Stimulated activated CD8-positive, alpha-beta memory T cell treated with anti-CD3 and anti-CD28 coated beads, Interleukin-7, amount 100 ng/mL, for 24 hours (primary cell): ENCODE measurements at regions not wholly inside any gene's neighbourhood (a gene's known extent, or its start where the extent isn't known, plus 50 kb on each side); places are given as distances from the start of the nearest gene placed in this dataset.
"Not testable (repeated sequence)": the region's sequence is repeated elsewhere in the genome, so short reads cannot be mapped to it uniquely, and the experiment has no call there.

Experiments used
- DNase-seq: peaks from one replicate; pipeline ENCODE4 v3.0.0-alpha.2; 2020; ENCODE audit warnings: low read depth

- DNase-seq: no peak
Measured at GRCh38 chr10:7108141-7108540, 302.7 kb downstream of the SFMBT2 start.

DNA sequence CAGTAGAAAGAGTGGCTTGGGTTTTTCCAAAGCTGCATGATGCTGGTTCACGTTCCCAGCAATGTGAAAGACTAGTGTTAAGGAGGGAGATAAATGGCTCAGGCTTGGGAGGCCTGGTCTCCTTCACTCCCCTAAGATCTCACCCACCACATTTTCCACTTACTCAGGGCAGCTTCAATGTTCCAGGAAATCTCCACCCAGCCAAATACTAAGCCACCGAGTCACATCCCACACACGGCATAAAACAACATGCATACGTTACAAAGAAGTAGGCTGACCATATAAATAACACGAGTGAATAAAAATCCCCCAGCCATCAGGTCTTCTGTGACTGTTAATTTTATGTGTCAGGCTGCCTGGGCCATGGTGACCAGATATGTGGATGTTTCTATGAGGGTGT is 303.5 kb downstream of the SFMBT2 start:
- DNase-seq: no peak

DNA sequence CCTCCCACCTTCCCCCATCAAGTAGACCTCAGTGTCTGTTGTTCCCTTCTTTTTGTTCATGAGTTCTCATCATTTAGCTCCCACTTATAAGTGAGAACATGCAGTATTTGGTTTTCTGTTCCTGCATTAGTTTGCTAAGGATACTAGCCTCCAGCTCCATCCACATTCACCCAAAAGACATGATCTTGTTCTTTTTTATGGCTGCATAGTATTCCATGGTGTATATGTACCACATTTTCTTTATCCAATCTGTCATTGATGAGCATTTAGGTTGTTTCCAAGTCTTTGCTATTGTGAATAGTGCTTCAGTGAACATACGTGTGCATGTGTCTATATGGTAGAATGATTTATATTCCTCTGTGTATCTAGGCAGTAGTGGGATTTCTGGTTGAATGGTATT is 306.5 kb downstream of the SFMBT2 start:
- not testable (repeated sequence) for DNase-seq

DNA sequence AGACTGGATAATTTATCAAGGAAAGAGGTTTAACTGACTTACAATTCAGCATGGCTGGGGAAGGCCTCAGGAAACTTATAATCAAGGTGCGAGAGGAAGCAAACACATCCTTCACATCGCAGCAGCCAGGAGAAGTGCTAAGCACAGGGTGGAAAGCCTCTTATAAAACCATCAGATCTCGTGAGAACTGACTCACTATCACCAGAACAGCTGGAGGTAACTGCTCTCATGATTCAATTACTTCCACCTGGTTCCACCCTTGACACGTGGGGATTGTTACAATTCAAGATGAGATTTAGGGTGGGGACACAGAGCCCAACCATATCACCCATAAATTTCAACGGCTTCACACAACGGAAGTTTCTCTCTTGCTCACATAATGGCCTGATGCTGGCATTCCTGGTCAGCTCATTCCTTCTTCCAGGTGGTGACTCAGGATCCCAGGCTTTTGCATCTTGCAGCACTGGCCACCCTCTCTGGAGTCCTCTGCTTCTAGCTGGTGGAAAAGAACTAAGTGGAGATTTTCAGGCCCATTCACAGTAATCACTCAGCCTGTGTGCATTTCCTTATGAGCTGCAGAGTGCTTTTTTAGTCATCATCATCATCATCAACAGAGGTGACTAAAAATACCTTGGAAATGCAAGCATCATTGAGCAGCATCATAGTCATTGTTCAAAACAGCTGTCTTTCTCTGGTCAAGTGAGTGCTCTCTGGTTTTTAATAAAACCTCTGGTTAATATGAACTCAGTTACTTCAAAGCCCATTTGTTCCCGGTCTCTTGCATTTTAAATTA is 308.1 kb downstream of the SFMBT2 start:
- no peak for DNase-seq

DNA sequence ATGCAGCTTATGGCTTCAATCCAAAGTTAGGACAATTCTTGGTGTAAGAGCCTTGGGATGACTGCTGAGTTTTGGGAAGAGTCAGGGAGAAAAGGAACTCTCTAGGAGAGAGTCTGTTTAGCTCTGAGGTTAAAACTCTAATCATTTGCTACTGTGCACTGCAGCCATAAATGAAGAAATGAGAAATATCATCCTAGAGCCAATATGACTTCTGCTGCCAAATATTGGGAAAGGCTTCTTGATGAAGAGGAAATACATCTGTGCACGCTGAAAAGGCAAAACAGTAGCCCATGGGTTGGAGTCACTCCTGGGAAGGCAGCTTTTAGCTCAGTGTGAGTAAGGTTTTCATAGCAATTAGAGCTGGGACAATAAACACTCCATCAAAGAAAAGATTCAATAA is 308.8 kb downstream of the SFMBT2 start:
- no peak for DNase-seq

- no peak for DNase-seq
Measured at GRCh38 chr10:7101451-7101850, 309.4 kb downstream of the SFMBT2 start.

- DNase-seq: no peak
Measured at GRCh38 chr10:7100032-7100702, 310.7 kb downstream of the SFMBT2 start.

GRCh38 chr10:7098160-7098762 is 312.6 kb downstream of the SFMBT2 start:
- DNase-seq: no peak

GRCh38 chr10:7094781-7095180 is 316.1 kb downstream of the SFMBT2 start:
- DNase-seq: no peak

GRCh38 chr10:7093368-7093767 is 317.5 kb downstream of the SFMBT2 start:
- DNase-seq: no peak

- no peak for DNase-seq
Measured at GRCh38 chr10:7092603-7093002, 318.2 kb downstream of the SFMBT2 start.

- no peak for DNase-seq
Measured at GRCh38 chr10:7090529-7090928, 320.3 kb downstream of the SFMBT2 start.

- no peak for DNase-seq
Measured at GRCh38 chr10:7085913-7086589, 324.8 kb downstream of the SFMBT2 start.

GRCh38 chr10:7085147-7085912 is 325.5 kb downstream of the SFMBT2 start:
- DNase-seq: no peak

GRCh38 chr10:7084280-7085005 is 326.4 kb downstream of the SFMBT2 start:
- DNase-seq: no peak

GRCh38 chr10:7082967-7083366 is 327.9 kb downstream of the SFMBT2 start:
- no peak for DNase-seq

DNA sequence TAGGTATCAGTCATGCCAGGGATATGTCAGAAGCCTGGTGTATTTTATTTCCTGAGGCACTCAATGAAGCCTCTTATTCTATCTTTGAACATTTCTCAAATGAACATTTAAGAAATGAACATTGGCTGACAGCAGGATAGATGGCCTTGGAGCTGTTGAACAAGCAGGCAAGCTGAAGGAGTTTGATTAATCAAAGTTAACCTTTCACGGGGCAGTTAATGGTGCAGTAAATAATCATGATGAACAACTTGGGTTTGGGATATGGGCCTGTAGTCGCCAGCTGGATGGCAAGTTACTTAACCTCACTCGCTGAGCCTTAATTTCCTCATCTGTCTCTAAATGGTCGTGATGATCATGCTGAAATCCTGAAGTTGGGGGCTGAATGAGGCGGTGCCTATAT is 333.0 kb downstream of the SFMBT2 start:
- no peak for DNase-seq

- no peak for DNase-seq
Measured at GRCh38 chr10:7075851-7076250, 335.0 kb downstream of the SFMBT2 start.

DNA sequence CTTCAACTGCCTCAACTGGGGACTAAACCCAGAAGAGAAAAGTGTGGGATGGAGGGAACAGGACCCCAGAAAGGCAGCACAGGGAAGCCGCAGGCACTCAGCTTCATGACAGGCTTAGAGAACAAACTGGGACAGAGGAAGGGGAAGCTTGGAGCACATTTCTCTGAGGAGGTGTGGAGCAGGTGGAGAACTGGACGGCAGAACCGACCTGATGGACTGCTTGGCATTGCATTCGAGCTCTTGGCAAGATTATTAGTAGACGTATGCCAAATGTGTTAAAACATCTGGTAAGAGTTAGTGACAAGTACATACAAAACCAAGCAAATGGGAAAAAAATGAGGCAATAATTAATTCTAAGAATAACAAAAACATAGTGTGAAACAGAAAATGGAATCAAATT is 335.7 kb downstream of the SFMBT2 start:
- DNase-seq: no peak

DNA sequence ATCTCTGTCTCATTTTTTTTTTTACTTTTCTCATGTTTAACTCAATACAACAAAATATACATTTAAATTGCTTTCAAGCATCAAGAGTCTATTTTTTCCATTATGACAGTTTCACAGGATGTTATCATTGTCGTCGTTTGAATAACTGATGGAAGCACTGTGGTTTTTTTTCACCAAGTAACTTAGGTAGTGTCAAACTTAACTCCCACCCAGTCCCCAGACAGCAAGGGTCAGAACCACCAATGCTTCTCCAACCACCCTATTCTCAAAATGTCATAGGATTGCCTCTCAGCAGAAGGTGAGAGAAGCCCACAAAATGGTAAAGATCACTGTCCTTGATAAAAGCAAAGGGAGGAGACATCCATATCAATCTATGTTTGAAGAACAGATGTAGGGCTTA is 339.4 kb downstream of the SFMBT2 start:
- no peak for DNase-seq

- no peak for DNase-seq
Measured at GRCh38 chr10:7070950-7071349, 339.9 kb downstream of the SFMBT2 start.
